MCF 10A (cell line): ENCODE measurements at regions not wholly inside any gene's neighbourhood (a gene's known extent, or its start where the extent isn't known, plus 50 kb on each side); places are given as distances from the start of the nearest gene placed in this dataset.

Experiments
- BruUV-seq: library from RNA; stranded (reverse); fragments of 400-500 nt; replicated peaks from 2 replicates; lab custom pipeline; 2021; lab: Mats Ljungman, UMichigan
- CTCF ChIA-PET: fragments of 300-600 bp; sonication (Branson Sonifier 250); formaldehyde crosslinking; extraction: SDS; loops from one replicate; lab custom pipeline; 2021; ENCODE audit warnings: antibody characterized with exemption, inconsistent platforms; lab: Yijun Ruan, JAX
- POLR2A ChIA-PET: fragments of 300-600, 350-650 bp; sonication (Branson Sonifier 250); formaldehyde crosslinking; extraction: SDS; loops from one replicate; lab custom pipeline; 2020; ENCODE audit warnings: antibody characterized with exemption, inconsistent platforms; lab: Yijun Ruan, JAX
- DNase-seq: peaks from one replicate; pipeline ENCODE4 v3.0.0-alpha.2; 2018; ENCODE audit not compliant: unreplicated experiment
- H3K27ac Mint-ChIP-seq: one replicate; pipeline ENCODE4 v1.8.0; 2022; ENCODE audit warnings: mild to moderate bottlenecking, low read depth, mixed read lengths; ENCODE audit not compliant: unreplicated experiment
- H3K27me3 Mint-ChIP-seq: one replicate; pipeline ENCODE4 v1.8.0; 2022; ENCODE audit warnings: mixed read lengths; ENCODE audit not compliant: insufficient read depth, unreplicated experiment
- H3K36me3 Mint-ChIP-seq: one replicate; pipeline ENCODE4 v1.8.0; 2022; ENCODE audit warnings: mild to moderate bottlenecking, moderate library complexity, mixed read lengths; ENCODE audit not compliant: insufficient read depth, unreplicated experiment
- H3K4me1 Mint-ChIP-seq: one replicate; pipeline ENCODE4 v1.8.0; 2022; ENCODE audit warnings: mixed read lengths; ENCODE audit not compliant: insufficient read depth, unreplicated experiment
- H3K4me3 Mint-ChIP-seq: one replicate; pipeline ENCODE4 v1.8.0; 2022; ENCODE audit warnings: mild to moderate bottlenecking, moderate library complexity, mixed read lengths; ENCODE audit not compliant: unreplicated experiment
- H3K9me3 Mint-ChIP-seq: one replicate; pipeline ENCODE4 v1.8.0; 2022; ENCODE audit warnings: mixed read lengths; ENCODE audit not compliant: unreplicated experiment
- intact Hi-C: fragments of 100-400 bp; cut with micrococcal nuclease; formaldehyde crosslinking; loops from 2 replicates; pipeline ENCODE4 v1.14.1; 2022
- TF ChIP-seq, protein P1 (sequence below): fragments of 200-600 bp; IDR thresholded peaks from one replicate; pipeline ENCODE4 v1.8.0; 2022; ENCODE audit warnings: antibody characterized with exemption, mild to moderate bottlenecking; ENCODE audit not compliant: unreplicated experiment

DNA sequence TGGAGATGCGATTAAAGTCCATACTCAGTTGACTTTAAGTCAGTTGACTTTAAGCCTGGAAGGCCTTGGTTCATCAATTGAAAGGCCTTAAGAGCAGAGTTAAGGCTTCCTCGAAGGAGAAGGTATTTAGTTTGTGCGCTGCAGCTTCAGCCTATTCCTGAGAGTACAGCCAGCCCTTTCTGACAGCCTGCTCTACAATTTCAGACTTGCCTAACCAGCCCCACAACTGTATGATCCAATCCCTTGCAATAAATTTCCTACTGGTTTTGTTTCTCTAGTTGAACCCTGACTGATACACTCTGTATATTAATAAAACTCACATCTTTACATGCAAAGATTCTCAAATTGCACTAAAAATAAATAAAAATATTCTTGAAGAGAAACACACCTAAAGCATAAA, 66.1 kb upstream of the RORA start:
- TF ChIP-seq, protein P1, sequence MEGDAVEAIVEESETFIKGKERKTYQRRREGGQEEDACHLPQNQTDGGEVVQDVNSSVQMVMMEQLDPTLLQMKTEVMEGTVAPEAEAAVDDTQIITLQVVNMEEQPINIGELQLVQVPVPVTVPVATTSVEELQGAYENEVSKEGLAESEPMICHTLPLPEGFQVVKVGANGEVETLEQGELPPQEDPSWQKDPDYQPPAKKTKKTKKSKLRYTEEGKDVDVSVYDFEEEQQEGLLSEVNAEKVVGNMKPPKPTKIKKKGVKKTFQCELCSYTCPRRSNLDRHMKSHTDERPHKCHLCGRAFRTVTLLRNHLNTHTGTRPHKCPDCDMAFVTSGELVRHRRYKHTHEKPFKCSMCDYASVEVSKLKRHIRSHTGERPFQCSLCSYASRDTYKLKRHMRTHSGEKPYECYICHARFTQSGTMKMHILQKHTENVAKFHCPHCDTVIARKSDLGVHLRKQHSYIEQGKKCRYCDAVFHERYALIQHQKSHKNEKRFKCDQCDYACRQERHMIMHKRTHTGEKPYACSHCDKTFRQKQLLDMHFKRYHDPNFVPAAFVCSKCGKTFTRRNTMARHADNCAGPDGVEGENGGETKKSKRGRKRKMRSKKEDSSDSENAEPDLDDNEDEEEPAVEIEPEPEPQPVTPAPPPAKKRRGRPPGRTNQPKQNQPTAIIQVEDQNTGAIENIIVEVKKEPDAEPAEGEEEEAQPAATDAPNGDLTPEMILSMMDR = no peak
- no TSS peak for BruUV-seq
- no peak overlapping the region for H3K4me3 Mint-ChIP-seq
- CTCF ChIA-PET = no interaction called here
- H3K36me3 Mint-ChIP-seq = no peaks in the 10 kb centered on the region
- intact Hi-C loops = no loop called here
- peaks cover 49% of the 10 kb centered on the region for H3K27me3 Mint-ChIP-seq
- no peak overlapping the region for H3K27ac Mint-ChIP-seq
- H3K9me3 Mint-ChIP-seq = no peaks in the 10 kb centered on the region
- DNase-seq = no peak
- H3K4me1 Mint-ChIP-seq = no peaks in the 10 kb centered on the region
- POLR2A ChIA-PET = no interaction called here

DNA sequence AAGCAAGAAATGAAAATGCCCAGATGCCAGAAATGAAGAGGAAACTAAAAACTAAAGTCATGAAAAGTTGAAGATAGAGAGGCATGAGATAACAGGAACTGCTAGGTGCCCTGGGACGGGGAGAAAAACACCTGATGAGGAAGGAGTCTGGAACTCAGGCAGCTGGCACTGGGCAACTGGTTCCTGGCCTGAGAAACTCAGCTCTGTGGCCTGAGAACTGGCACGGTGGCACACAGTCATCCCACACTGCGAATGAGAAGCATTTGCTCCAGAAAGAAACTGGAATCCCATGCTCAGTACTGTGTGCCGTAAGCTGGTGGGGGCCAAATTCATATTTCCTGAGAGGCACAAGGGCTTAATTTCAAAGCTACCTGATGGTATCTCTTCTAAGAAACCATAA, 53.6 kb upstream of the RORA start:
- no peaks in the 10 kb centered on the region for H3K9me3 Mint-ChIP-seq
- no peak overlapping the region for H3K4me3 Mint-ChIP-seq
- H3K27ac Mint-ChIP-seq = no peak overlapping the region
- DNase-seq = no peak
- ChIA-PET CTCF (interaction anchor here (0.6 to 0.7 kb wide), 4 partner anchors 84 to 547 kb away, joined by 3 to 6 read pairs (median 4); no protein-coding TSS in a partner anchor), POLR2A (no interaction called here)
- BruUV-seq = no TSS peak
- no peaks in the 10 kb centered on the region for H3K36me3 Mint-ChIP-seq
- H3K4me1 Mint-ChIP-seq = no peaks in the 10 kb centered on the region
- TF ChIP-seq, protein P1 = no peak
- intact Hi-C loops = no loop called here
- peaks cover 30% of the 10 kb centered on the region for H3K27me3 Mint-ChIP-seq

DNA sequence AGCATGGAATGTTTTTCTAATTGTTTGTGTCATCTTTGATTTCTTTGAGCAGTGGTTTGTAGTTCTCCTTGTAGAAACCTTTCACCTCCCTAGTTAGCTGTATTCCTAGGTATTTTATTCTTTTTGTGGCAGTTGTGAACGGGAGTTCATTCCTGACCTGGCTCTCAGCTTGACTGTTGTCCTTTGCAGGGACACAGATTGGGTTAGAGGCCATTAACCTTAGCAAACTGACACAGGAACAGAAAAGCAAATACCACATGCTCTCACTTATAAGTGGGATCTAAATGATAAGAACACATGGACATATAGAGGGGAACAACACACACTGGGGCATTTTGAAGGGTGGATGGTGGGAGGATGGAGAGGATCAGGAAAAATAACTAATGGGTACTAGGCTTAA, 52.2 kb upstream of the RORA start:
- TF ChIP-seq, protein P1 = no peak
- no peaks in the 10 kb centered on the region for H3K4me1 Mint-ChIP-seq
- no peaks in the 10 kb centered on the region for H3K36me3 Mint-ChIP-seq
- no peak for DNase-seq
- intact Hi-C loops = no loop called here
- no peak overlapping the region for H3K27ac Mint-ChIP-seq
- POLR2A ChIA-PET = no interaction called here
- BruUV-seq = no TSS peak
- CTCF ChIA-PET = interaction anchor here (1.1 kb wide), 1 partner anchor 15 kb away, joined by 3 read pairs; no protein-coding TSS in a partner anchor
- H3K27me3 Mint-ChIP-seq = peaks cover 22% of the 10 kb centered on the region
- no peak overlapping the region for H3K4me3 Mint-ChIP-seq
- no peaks in the 10 kb centered on the region for H3K9me3 Mint-ChIP-seq
